Midbrain (tissue), 1 donor: ENCODE measurements at regions not wholly inside any gene's neighbourhood (a gene's known extent, or its start where the extent isn't known, plus 50 kb on each side); places are given as distances from the start of the nearest gene placed in this dataset.
"Not testable (repeated sequence)": the region's sequence is repeated elsewhere in the genome, so short reads cannot be mapped to it uniquely, and the experiment has no call there.

Source experiments
- DNase-seq: peaks from one replicate; lab custom pipeline; 2025; lab: John Stamatoyannopoulos, UW

DNA sequence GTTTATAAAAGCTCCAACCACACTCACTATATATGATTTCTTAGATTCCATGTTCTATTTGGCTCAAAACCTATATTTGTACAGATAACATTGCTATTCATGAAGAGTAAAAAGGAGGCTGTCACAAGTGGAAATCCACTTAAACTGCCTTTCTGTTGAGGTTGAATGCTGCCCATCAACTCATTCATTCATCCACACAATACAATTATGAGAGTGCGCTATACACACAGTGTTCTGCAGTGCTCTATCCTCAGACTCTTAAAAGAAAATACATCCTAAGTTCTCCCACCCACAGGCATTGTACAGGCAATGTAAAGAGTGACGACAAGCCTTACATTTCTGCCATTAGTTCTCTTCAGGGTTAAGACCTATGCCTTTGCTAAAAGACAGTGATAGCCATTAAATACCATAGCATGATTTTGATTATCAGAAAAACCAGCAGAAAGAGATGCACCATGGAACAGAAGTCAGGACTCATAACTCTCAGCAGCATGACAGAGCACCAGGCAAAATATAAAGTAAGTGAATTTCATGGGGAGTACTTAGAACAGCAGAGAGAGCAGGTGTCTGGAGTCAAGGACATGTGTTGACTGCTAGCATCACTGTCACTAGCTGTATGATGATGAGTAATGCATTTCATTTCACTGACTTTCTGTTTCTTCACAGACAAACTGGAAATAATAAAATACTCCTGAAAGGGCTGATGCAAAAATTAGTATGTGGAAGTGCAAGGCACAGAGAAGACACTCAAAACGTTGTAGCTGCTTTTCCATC lies 218.0 kb downstream of the RBM26 start:
- DNase-seq: no peak

- no peak for DNase-seq
These were observed 220.5 kb downstream of the RBM26 start for GRCh38 chr13:79185580-79185979.

DNA sequence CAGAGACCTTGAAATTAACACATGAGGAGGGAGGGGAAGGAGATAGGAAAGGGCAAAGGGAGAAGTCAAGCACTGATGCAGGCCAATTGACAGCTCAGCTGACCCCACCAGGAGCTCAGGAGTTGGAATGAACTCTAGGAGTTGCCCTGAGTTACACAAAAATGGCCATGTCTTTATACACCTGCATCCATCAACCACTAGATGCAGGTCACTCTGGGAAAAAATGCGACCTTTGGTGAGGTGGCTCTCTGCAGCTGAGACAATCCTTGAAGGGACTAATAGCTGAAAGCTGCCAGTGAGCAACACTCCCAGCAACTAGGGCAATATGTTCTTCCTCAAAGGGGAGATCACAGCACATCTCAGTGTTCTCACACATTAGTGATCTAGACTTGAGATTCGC lies 222.8 kb downstream of the RBM26 start:
- DNase-seq: no peak

- DNase-seq: not testable (repeated sequence)
These were observed 232.4 kb downstream of the RBM26 start for GRCh38 chr13:79173691-79174090.

DNA sequence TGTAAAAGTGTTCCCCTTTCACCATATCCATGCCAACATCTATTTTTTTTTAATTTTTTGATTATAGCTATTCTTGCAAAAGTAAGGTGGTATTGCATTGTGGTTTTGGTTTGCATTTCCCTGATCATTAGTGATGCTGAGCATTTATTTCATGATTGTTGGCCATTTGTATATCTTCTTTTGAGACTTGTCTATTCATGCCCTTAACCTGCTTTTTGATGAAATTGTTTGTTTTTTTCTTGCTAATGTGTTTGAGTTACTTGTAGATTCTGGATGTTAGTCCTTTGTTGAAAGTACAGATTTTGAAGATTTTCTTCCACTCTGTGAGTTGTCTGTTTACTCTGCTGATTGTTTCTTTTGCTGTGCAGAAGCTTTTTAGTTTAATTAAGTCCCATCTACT lies 233.1 kb downstream of the RBM26 start:
- not testable (repeated sequence) for DNase-seq

DNA sequence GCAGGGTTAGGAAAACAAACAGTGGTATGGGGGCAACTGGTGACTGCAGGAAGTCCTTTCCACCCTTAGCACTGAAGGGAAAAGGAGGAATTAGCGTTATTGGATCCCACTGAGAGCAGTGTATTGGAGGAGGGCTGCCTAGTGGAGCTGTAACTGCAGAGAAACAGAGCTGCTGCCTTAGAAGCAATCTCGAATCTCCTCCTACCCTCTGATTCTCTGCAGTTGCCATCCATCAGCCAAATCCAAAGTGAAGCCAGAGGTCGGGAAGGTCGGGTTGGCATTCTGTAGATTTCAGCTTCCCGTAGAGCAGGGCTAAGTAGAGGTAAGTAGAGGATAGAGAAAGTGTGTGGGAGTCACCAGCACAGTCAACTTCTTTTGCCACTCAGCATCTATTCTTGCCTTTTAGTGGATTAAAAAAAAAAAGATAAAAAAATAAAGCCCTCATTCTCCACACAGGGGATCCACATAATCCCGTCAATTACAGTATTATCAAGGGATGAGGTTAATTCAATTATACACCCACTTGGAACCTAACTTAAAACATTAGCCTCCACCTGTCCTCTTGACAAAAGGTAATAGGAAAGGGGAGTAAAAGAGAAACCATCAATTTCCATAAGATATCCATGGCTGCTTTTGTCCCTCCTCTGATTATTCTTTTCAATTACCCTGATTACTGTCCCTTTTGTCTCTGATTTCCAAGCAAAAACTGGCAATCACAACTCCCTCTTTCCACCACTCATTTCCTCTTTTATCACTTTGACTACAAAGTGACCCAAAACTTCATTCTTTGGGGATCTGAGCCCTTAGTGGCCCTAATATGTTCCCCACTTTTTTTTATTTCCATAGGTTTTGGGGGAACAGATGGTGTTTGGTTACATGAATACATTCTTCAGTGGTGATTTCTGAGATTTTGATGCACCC lies 234.7 kb downstream of the RBM26 start:
- DNase-seq: no peak

DNA sequence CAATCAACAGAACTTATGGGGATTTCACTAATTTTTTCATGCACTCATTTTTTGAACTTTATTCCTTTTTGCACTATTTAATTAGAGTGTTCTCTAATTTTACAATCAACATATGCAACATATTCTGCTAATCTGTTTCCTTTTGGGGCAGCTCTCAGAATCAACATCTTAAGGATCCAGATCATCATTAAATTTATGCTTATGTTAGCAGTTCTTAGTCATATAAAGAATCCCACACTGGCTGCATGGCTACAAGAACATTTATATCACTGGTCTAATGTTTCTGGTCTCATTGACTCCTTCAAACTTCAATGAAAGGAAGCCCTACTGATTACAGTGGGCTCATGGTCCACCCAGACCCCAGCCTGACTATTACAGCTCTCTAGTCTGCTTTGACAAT lies 245.2 kb downstream of the RBM26 start:
- no peak for DNase-seq

- DNase-seq: no peak
These were observed 250.2 kb downstream of the RBM26 start for GRCh38 chr13:79155883-79156282.

GRCh38 chr13:79149210-79149609 lies 256.8 kb downstream of the RBM26 start:
- DNase-seq: no peak

- DNase-seq: no peak
These were observed 265.0 kb downstream of the RBM26 start for GRCh38 chr13:79141082-79141481.

- no peak for DNase-seq
These were observed 277.9 kb downstream of the RBM26 start for GRCh38 chr13:79128158-79128557.

- DNase-seq: no peak
These were observed 279.3 kb downstream of the RBM26 start for GRCh38 chr13:79126706-79127105.

- DNase-seq: no peak
These were observed 281.9 kb downstream of the RBM26 start for GRCh38 chr13:79124183-79124582.

DNA sequence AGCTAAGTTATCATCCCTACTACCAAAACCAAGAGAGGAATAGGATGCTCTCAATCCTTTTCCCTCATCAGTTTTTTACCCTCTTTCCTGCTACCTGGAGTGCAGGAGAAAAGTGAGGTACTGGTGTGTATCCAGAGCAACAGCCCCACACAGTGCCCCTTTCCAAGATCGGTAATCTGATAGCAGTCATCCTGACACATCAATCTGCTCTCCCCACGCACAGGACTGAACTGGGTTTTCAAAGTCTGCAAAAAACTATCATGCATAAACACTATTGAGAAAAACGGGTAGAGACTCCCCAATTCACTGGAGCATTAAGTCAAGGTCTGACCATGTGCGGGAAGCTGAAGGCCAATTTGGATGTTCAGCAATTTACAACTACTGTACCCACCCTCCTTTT lies 284.8 kb downstream of the RBM26 start:
- no peak for DNase-seq

GRCh38 chr13:79119578-79120107 lies 286.4 kb downstream of the RBM26 start:
- DNase-seq: no peak

DNA sequence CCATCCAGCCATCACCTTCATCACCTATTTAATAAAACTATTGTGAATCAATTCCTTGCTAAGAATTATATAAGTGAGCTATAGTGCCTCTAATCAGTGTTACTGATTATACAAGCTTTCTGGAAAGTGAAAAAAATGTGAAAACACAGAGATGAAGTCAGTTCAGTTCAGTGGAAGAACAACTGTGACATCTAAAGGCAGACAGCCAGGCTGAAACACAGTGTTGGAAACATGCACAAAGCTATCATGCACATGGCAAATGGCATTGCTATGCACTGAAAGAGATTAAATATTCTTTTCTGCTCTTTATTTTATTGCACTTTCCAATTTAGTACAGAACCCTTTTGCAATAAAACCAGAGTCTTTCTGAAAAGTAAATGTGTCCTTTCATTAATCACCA lies 294.0 kb downstream of the RBM26 start:
- no peak for DNase-seq

GRCh38 chr13:79108914-79109643 lies 297.0 kb downstream of the RBM26 start:
- DNase-seq: no peak

DNA sequence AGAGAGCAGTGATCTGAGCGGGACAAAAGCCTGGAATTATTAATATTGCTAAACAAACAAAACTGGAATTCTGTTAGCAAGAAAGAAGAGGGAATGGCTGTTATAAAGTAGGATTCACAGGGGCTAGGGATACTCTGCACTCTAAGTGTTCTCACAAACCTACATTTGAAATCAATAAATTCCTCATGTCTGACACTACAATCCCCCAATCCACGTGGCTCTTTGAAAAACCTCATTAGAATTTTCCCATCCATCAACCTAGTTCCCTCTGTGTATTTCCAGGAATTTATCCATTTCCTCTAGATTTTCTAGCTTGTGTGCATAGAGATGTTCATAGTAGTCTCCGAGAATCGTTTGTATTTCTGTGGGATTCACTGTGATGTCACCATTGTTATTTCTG lies 307.5 kb downstream of the RBM26 start:
- no peak for DNase-seq

DNA sequence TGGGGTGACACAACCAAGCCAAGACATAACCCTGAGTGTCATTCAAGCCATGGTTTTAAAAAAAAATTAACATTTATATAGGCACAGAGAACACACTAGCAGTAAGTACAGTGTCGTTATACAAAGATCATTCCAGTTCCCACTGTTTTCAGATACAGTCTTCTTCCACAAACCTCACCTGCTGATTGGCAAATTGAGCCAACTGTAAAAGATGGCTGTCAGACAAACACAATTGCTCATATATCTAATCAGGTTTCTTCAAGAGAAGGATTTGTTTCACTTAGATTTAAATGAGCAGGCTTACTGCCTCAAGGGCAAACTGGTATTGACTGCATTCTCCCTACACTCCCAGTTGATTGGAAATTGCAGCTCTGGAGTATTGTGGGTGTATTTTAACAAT lies 308.9 kb downstream of the RBM26 start:
- DNase-seq: no peak

DNA sequence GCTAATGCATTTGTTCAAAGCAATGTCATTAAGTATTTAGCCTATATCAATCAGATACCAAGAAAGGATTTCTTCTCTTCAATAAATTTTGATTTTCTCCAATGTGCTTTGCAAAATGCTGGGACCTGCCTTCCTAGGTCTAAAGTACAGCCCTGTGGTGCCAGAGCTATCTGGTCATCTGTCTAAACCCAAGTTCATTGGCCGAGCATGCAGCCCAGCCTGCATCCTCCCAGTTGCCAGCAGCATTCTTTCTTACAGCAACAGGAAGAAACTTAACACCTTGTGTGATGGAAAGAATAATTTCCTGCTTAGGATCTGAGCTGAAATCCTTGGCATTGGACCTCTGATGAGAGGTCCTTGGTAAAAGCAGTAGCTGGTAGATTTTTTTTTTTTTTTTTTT lies 310.0 kb downstream of the RBM26 start:
- no peak for DNase-seq

GRCh38 chr13:79090552-79091124 lies 315.4 kb downstream of the RBM26 start:
- no peak for DNase-seq
